ENCODE measurements at regions not wholly inside any gene's neighbourhood (a gene's known extent, or its start where the extent isn't known, plus 50 kb on each side); places are given as distances from the start of the nearest gene placed in this dataset.
"Not testable (repeated sequence)": the region's sequence is repeated elsewhere in the genome, so short reads cannot be mapped to it uniquely, and the experiment has no call there.

DNA sequence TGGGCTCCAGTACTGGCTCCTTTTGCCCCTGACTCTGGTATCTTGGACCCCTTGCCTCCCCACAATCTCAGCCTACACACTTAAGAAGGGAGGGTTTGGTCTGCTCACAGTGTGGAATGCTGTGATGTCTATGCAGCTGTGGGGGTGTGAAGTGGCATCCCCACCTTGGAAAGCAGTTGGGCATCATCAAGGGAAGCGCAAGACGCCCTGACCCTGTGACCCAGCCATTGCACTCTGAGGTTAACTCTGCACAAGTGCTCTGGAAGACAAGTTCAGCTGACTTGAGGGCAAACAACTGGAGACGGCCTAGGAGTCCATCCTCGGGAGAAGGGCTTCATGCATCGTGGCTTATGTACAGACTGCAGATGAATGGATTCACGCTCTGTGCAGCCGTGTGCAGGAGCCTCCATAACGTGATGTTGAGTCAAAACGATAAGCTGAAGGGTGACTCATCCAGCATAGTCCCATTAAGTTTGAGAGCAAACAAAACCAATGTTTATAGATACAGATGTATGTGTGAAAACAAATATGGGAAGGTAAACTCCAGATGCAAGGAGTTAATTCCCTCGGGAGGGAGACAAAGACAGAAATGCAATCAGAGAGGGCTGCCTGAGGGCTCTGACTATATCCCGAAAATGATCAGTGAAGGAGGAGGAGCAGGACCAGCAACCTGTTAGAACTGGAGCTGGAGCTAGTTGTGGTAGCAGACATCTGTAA lies 86.8 kb downstream of the LSM3 start:
- DNase-seq, result no peak
- Histone ChIP-seq H3K36me3 (replicated peaks; ENCODE audit: control insufficient read depth, insufficient read depth, low read length) (no peaks in the 10 kb centered on the region), H3K27me3 (ENCODE audit: control insufficient read depth, insufficient read depth, low read length) (no peaks in the 10 kb centered on the region; the same call in 1 of the 2 replicates), H3K4me3 (ENCODE audit: insufficient read depth, low read depth, low read length) (no peak overlapping the region)

DNA sequence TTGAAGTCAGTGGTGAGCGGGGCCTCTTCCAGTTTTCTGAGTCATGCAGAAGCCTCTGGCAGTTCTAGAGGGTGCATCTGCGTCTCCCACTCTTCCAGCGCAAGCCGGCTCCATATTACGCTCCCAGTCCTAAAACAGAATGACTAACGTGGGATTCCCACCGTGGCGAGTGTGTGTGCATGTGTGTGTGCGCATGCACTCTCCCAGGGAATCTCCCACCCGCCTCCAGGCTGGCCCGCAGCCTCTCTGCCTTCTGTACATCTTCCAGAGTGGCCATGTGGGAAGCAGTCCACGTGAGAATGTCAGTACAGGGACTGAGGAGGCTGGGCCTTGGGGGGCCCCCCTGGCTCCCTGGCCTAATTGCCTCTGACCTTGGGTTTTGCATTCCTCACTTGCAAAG lies 87.7 kb downstream of the LSM3 start:
- no peak overlapping the region for H3K4me3 ChIP-seq (ENCODE audit: insufficient read depth, low read depth, low read length)
- no peak for DNase-seq
- no peaks in the 10 kb centered on the region; the same call in 1 of the 2 replicates for H3K27me3 ChIP-seq (ENCODE audit: control insufficient read depth, insufficient read depth, low read length)
- no peaks in the 10 kb centered on the region for H3K36me3 ChIP-seq (replicated peaks; ENCODE audit: control insufficient read depth, insufficient read depth, low read length)

DNA sequence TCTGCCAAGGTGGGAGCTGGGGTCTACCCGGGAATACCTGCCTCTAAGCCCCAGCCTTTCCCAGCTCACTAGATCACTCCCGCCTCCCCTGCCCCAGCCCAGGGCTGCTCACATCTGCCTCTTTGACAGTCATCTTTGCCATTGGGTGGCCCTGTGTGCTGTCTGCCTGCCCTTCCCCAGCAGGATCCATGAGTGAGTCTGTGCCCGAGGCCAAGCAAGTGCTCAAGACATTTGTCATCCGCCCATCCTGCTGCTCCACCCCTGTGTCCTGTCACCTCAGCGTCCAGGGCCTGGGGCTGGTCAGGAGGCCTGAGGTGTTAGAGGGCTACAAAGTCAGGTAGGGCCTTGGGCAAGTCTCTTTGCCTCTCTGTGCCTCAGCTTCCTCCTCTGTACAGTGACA lies 89.4 kb downstream of the LSM3 start:
- H3K4me3 ChIP-seq (ENCODE audit: insufficient read depth, low read depth, low read length), result no peak overlapping the region
- no peaks in the 10 kb centered on the region for H3K27me3 ChIP-seq (ENCODE audit: control insufficient read depth, insufficient read depth, low read length)
- DNase-seq, result no peak
- H3K36me3 ChIP-seq (replicated peaks; ENCODE audit: control insufficient read depth, insufficient read depth, low read length), result no peaks in the 10 kb centered on the region

DNA sequence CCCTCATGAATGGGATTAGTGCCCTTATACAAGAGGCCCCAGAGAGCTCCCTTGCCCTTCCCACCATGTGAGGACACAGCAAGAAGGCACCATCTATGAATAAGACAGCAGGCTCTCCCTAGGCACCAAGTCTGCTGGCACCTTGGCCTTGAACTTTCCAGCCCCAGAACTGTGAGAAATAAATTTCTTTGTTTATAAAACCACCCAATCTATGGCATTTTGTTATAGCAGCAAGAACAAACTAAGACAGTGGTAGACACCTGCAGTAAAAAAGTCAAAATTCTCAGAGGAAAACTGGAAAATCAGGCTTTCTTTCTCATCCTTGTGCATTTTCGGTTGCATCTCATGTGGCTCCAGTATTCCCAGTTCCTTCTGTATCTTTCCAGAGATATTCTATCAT lies 90.3 kb downstream of the LSM3 start:
- no peaks in the 10 kb centered on the region for H3K36me3 ChIP-seq (replicated peaks; ENCODE audit: control insufficient read depth, insufficient read depth, low read length)
- H3K27me3 ChIP-seq (ENCODE audit: control insufficient read depth, insufficient read depth, low read length), result no peaks in the 10 kb centered on the region
- no peak overlapping the region for H3K4me3 ChIP-seq (ENCODE audit: insufficient read depth, low read depth, low read length)
- no peak for DNase-seq

DNA sequence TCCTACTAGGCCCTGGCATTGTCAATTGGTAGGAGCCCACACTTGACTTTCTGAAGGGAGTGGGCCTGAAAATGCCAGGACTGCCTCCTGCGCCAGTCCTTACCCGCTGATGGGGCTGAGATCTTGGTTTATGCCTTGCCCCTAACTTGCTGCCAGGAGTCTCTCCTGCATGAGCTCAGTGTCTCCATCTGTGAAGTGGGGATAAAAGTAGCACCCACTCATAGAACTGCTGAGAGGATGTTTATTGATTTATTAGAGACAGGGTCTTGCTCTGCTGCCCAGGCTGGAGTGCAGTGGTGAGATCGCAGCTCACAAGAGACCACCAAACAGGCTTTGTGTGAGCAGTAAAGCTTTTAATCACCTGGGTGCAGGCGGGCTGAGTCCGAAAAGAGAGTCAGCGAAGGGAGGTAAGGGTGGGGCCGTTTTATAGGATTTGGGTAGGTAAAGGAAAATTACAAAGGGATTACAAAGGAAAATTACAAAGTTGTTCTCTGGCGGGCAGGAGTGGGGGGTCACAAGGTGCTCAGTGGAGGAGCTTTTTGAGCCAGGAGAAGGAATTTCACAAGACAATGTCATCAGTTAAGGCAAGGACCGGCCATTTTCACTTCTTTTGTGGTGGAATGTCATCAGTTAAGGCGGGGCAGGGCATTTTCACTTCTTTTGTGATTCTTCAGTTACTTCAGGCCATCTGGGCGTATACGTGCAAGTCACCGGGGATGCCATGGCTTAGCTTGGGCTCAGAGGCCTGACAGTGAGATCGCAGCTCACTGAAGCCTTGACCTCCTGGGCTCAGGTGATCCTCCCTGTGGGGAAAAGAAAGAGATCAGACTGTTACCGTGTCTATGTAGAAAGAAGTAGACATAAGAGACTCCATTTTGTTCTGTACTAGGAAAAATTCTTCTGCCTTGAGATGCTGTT lies 93.7 kb downstream of the LSM3 start:
- H3K4me3 ChIP-seq (ENCODE audit: insufficient read depth, low read depth, low read length); DNase-seq; H3K36me3 ChIP-seq (replicated peaks; ENCODE audit: control insufficient read depth, insufficient read depth, low read length); H3K27me3 ChIP-seq (ENCODE audit: control insufficient read depth, insufficient read depth, low read length): not testable (repeated sequence)

DNA sequence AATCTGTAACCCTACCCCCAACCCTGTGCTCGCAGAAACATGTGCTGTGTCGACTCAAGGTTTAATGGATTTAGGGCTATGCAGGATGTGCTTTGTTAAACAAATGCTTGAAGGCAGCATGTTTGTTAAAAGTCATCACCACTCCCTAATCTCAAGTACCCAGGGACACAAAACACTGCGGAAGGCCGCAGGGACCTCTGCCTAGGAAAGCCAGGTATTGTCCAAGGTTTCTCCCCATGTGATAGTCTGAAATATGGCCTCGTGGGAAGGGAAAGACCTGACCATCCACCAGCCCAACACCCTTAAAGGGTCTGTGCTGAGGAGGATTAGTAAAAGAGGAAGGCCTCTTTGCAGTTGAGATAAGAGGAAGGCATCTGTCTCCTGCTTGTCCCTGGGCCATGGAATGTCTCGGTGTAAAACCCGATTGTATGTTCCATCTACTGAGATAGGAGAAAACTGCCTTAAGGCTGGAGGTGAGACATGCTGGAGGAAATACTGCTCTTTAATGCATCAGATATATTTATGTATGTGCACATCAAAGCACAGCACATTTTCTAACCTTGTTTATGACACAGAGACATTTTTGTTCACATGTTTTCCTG lies 94.4 kb downstream of the LSM3 start:
- not testable (repeated sequence) for H3K36me3 ChIP-seq (replicated peaks; ENCODE audit: control insufficient read depth, insufficient read depth, low read length); H3K27me3 ChIP-seq (ENCODE audit: control insufficient read depth, insufficient read depth, low read length); DNase-seq; H3K4me3 ChIP-seq (ENCODE audit: insufficient read depth, low read depth, low read length)

DNA sequence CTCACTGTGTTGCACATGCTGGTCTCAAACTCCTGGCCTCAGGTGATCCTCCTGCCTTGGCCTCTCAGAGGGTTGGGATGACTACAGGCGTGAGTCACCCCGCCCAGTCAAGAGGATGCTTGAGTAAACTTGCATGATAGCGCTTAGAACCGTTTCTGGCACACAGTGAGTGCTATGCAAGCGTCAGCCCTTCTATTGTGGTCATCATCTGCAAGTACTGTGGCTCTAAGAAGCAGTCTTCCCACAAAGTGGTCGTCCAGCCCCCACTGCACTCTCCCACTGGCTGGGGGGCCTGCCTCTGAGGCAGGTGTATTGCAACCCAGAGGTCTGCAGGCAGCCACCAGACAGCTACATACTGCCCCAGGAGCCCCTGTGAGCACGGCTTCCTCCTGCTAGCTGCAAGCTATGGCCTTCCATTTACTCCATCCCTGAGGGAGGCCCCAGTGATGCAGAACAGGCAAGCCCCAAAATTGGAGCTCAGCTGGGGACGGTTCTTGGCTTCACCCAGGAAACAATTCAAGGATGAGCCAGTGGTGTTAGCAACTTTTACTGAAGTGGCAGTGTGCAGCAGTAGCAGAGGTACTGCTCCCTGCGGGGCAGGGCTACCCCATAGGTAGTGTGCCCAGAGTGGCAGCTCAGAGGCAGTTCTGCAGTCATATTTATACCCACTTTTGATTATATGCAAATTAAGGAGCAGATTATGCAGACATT lies 95.4 kb downstream of the LSM3 start:
- H3K36me3 ChIP-seq (replicated peaks; ENCODE audit: control insufficient read depth, insufficient read depth, low read length), result no peaks in the 10 kb centered on the region
- no peaks in the 10 kb centered on the region for H3K27me3 ChIP-seq (ENCODE audit: control insufficient read depth, insufficient read depth, low read length)
- DNase-seq, result no peak

DNA sequence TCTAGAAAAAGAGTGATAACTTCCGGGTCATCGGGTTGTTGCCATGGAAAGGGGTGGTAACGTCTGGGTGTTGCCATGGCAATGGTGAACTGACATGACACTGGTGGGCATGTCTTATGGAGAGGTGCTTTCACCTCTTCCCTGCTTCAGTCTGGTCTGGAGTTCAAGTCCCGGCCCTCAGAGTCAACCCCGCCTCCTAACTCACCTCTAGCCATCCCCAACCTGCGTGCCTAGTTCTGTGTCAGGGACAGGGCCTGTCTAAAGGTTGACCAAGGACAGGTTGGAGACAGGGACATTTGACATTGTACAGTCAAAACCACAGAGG lies 96.0 kb downstream of the LSM3 start:
- Histone ChIP-seq H3K36me3 (replicated peaks; ENCODE audit: control insufficient read depth, insufficient read depth, low read length) (no peaks in the 10 kb centered on the region), H3K27me3 (ENCODE audit: control insufficient read depth, insufficient read depth, low read length) (no peaks in the 10 kb centered on the region), H3K4me3 (ENCODE audit: insufficient read depth, low read depth, low read length) (no peak overlapping the region)
- no peak for DNase-seq

More for the DNA sequence above, 95.4 kb downstream of the LSM3 start:
- H3K4me3 ChIP-seq (ENCODE audit: insufficient read depth, low read depth, low read length), result no peak overlapping the region

DNA sequence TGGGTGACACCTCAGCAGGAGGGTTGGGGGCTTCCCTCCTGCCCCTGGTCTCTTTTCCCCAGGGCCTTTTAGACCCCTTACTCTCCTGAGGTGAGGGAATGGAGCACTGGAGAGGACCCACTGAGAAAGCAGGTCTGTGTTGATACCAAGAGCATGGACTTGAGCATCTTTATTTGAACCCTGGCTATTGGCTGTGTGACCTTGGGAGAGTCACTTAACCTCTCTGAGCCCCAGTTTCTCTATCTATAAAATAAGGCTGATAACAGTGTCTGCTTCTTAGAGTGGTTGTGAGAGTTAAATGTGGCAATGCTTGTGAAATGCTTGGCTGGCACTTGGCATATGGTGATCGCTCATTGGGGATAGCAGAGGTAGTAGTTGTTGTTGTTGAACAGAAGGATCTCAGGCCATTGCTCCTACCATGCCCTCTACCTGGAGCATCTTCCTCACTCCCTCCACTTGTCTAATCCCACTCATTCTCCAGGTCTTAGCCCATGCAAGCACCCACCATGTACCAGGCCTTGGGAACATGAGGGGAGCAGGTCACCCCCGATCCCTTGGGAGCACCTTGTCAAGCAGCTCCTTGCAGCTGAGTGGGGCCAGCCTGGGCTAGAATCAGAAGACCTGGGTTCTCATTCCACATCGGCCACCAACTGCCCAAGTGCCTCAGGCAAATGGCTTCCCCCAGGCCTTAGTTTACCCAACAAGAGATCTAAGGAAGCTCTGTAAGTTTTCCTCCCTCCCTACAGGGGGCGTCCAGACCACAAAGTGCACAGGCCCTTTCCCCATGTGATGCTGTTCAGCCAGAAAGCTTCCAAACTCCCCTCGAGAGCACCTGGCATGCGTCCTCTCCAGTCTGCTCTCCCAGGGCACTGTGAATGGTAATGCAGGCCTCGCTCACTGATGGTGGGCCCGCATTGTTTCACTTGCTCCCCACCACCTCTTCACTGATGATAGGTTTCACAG lies 96.7 kb downstream of the LSM3 start:
- DNase-seq, result peak; percentile 82
- H3K27me3 ChIP-seq (ENCODE audit: control insufficient read depth, insufficient read depth, low read length), result no peaks in the 10 kb centered on the region
- H3K36me3 ChIP-seq (replicated peaks; ENCODE audit: control insufficient read depth, insufficient read depth, low read length), result no peaks in the 10 kb centered on the region
- H3K4me3 ChIP-seq (ENCODE audit: insufficient read depth, low read depth, low read length), result no peak overlapping the region

DNA sequence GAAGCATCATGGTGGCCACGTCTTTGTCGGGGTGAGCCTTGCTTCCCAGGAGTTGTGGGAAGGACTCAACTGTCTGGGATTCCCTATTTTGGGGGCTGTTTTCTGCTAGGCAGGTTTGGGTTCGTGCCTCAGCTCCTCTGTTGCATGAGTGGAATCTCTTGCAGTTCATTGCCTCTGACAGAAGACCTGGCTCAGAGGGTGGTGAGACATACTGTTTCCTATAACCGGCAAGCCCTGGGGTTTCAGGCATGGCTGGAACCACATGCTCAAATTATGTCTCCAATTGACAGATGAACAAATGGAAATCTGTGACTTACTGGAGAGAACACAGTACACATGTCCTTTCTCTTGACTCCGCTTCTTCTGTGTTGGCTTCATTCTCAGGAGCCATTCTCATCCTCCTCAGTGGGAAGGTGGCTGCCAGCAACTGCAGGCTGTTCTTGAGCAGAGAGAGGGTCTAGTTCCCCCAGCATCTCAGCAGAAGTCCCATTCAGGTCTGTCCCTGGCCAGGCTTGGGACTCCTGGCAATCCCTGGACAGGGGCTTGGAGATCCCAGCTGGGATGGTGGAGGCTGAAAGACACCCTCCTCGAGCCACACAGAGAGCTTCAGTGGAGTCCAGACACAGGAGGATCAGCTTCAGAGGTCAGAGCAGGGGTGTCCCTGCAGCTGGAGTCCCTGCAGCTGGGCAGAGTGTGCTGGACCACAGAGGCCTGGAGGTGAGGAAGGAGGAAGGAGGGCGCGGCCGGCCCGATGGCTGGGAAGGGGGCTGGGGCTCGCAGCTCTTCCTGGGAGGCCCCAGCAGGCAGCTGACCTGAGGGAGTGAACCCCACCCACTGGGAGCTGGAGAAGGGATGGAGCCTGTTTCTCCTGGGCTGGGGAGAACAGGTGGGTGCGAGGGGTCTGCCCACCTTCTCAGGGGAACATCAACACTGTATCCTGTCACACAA lies 97.6 kb downstream of the LSM3 start:
- H3K4me3 ChIP-seq (ENCODE audit: insufficient read depth, low read depth, low read length), result no peak overlapping the region
- H3K36me3 ChIP-seq (replicated peaks; ENCODE audit: control insufficient read depth, insufficient read depth, low read length), result no peaks in the 10 kb centered on the region
- H3K27me3 ChIP-seq (ENCODE audit: control insufficient read depth, insufficient read depth, low read length), result no peaks in the 10 kb centered on the region
- no peak for DNase-seq

DNA sequence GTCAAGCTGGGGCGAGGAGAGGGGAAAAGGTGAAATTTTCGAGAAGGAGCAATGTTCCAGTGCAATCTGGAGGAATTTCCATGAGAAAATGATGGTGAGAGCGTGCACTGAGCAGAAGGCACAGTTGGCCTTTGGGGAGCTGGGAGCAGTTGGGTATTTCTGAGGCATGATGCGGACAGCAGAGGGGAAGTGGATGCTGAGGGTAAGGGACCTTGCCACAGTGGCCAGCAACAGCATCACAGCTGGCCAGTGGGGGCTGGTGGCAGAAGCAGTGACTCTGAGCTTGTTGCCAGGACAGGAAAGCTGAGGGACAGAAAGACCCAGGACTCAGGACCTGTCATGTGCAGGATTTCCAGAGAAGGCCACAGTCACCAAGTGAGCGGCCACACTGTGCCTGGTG lies 98.9 kb downstream of the LSM3 start:
- no peaks in the 10 kb centered on the region for H3K36me3 ChIP-seq (replicated peaks; ENCODE audit: control insufficient read depth, insufficient read depth, low read length)

DNA sequence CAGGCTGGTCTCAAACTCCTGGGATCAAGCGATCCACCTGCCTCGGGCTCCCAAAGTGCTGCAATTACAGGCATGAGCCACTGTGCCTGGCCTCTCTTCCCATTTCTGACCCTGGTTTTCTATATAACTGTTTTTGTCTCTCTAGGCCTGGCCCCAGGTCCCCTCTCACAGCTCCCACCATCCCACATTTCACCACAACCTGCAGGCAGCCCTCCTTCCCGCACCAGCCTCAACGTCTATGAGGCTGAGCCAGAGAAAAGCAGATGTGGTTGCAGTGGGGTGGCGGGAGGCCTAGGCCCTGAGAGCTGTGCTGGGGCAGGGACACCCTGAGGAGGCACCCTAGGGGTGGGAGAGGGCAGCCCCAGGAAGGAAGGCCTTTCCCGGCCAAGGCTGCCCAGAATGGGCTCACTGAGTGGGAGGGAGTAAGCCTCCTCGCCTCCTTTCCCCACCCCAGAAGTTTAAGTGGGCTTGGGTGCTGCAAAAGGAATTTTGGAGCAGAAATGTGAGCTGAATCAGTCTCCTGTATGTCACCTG lies 99.7 kb downstream of the LSM3 start:
- Histone ChIP-seq H3K27me3 (ENCODE audit: control insufficient read depth, insufficient read depth, low read length) (no peaks in the 10 kb centered on the region), H3K4me3 (ENCODE audit: insufficient read depth, low read depth, low read length) (no peak overlapping the region), H3K36me3 (replicated peaks; ENCODE audit: control insufficient read depth, insufficient read depth, low read length) (no peaks in the 10 kb centered on the region)
- DNase-seq, result no peak

More for the DNA sequence above, 98.9 kb downstream of the LSM3 start:
- H3K27me3 ChIP-seq (ENCODE audit: control insufficient read depth, insufficient read depth, low read length), result no peaks in the 10 kb centered on the region
- no peak overlapping the region for H3K4me3 ChIP-seq (ENCODE audit: insufficient read depth, low read depth, low read length)
- no peak for DNase-seq

All from H7 (cell line).